AG04450 (cell line): ENCODE measurements at regions not wholly inside any gene's neighbourhood (a gene's known extent, or its start where the extent isn't known, plus 50 kb on each side); places are given as distances from the start of the nearest gene placed in this dataset.
A peak's percentile ranks its signal among the peaks of the same experiment; 100 is the strongest.

Source experiments
- CTCF ChIA-PET: fragments of 300-600, 350-600 bp; formaldehyde crosslinking; extraction: SDS; loops from one replicate; lab custom pipeline; 2022; ENCODE audit warnings: antibody characterized with exemption, inconsistent platforms; lab: Charles Lee
- POLR2A ChIA-PET: fragments of 350-600 bp; formaldehyde crosslinking; extraction: SDS; loops from one replicate; lab custom pipeline; 2021; ENCODE audit warnings: antibody characterized with exemption, inconsistent platforms; lab: Yijun Ruan, JAX
- DNase-seq: peaks from one replicate; pipeline ENCODE4 v3.0.0-alpha.2; 2011; ENCODE audit warnings: low read depth, low spot score
- H3K27ac ChIP-seq: one replicate; pipeline ENCODE4 v1.5.1; 2012; ENCODE audit warnings: low read depth, low read length, control low read depth
- H3K27me3 ChIP-seq: one replicate; pipeline ENCODE4 v1.6.0; 2012; ENCODE audit warnings: low read length; ENCODE audit not compliant: control insufficient read depth, insufficient read depth
- H3K4me3 ChIP-seq: 2 replicates; pipeline ENCODE4 v1.5.1; 2011; ENCODE audit warnings: mild to moderate bottlenecking, low read depth, low read length, control low read depth
- H3K9me3 ChIP-seq: 2 replicates; pipeline ENCODE4 v1.5.1; 2012; ENCODE audit warnings: low read length; ENCODE audit not compliant: control insufficient read depth, insufficient read depth
- TF ChIP-seq, protein P1 (sequence below): IDR thresholded peaks from 2 replicates; pipeline ENCODE4 v1.5.1; 2011; ENCODE audit warnings: low read depth, low read length, control low read depth, inconsistent platforms

DNA sequence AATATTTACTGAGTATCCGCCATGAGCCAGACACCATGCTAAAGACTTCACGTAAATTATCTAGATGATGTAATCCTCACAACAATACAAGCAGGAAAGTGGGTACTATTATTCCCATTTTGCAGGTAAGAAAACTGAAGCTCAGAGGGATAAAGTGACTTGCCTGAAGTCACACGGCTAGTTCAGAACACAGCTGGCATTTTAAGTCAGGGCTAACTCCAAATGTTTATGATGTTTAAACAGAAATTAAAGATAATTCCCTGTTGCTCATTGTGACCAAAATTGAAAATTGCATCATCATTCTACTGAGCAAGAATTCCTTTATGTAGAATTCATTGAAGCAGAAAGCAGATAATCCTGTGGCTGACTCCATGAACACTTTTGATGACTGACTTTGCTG, 71.3 kb upstream of the STXBP5 start:
- H3K27ac ChIP-seq: no peak overlapping the region
- POLR2A ChIA-PET: no interaction called here
- CTCF ChIA-PET: no interaction called here
- no peak for DNase-seq
- H3K4me3 ChIP-seq: no peak overlapping the region
- H3K9me3 ChIP-seq: no peaks in the 10 kb centered on the region
- H3K27me3 ChIP-seq: no peaks in the 10 kb centered on the region
- TF ChIP-seq, protein P1, sequence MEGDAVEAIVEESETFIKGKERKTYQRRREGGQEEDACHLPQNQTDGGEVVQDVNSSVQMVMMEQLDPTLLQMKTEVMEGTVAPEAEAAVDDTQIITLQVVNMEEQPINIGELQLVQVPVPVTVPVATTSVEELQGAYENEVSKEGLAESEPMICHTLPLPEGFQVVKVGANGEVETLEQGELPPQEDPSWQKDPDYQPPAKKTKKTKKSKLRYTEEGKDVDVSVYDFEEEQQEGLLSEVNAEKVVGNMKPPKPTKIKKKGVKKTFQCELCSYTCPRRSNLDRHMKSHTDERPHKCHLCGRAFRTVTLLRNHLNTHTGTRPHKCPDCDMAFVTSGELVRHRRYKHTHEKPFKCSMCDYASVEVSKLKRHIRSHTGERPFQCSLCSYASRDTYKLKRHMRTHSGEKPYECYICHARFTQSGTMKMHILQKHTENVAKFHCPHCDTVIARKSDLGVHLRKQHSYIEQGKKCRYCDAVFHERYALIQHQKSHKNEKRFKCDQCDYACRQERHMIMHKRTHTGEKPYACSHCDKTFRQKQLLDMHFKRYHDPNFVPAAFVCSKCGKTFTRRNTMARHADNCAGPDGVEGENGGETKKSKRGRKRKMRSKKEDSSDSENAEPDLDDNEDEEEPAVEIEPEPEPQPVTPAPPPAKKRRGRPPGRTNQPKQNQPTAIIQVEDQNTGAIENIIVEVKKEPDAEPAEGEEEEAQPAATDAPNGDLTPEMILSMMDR: no peak

DNA sequence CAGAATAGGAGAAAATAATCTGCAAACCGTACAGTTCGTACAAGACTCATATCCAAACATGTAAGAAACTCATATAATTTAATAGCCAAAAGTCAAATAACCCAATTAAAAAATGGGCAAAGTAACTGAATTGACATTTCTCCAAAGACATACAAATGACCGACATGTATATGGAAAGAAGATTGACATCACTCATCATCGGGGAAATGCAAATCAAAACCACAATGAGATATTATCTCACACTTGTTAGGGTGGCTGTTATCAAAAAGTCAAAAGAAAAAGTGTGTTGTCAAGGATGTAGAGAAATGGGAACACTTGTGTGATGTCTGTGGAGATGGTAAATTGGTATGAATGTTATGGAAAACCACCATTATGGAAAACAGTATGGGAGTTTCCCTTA, 70.5 kb upstream of the STXBP5 start:
- ChIA-PET CTCF (no interaction called here), POLR2A (no interaction called here)
- Histone ChIP-seq H3K27ac (no peak overlapping the region), H3K27me3 (no peaks in the 10 kb centered on the region), H3K9me3 (no peaks in the 10 kb centered on the region), H3K4me3 (no peak overlapping the region)
- no peak for DNase-seq
- TF ChIP-seq, protein P1: no peak

DNA sequence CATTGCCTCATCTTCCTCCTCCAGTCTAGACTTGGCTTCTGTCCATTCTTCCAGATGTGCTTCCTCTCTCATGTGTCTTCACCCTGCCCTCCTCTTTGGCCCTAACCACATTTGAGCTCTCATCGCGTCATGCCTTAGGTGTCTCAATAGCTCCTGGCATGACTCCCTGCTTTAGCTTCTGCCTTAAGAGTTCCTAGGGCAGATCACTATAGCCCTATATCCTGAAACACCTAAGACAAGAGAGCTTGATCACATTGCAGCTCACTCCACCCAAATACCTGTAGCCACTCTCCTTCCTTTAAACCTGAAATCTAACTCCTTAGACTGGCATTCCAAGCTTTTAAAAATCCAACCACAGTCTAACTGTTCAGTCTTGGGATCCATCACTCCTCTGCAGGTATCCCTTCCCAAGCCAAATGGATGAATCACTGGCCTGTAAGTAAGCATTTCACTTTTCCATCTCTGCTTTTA, 69.0 kb upstream of the STXBP5 start:
- Histone ChIP-seq H3K27me3 (no peaks in the 10 kb centered on the region), H3K4me3 (no peak overlapping the region), H3K27ac (no peak overlapping the region), H3K9me3 (no peaks in the 10 kb centered on the region)
- TF ChIP-seq, protein P1: no peak
- ChIA-PET POLR2A (interaction anchor here (1.1 to 1.6 kb wide), 2 partner anchors 35 to 67 kb away, joined by 4 to 7 read pairs; no protein-coding TSS in a partner anchor), CTCF (no interaction called here)
- DNase-seq: peak; percentile 91

GRCh38 chr6:147136057-147136456, 68.2 kb upstream of the STXBP5 start:
- CTCF ChIA-PET: no interaction called here
- Histone ChIP-seq H3K4me3 (no peak overlapping the region), H3K27me3 (no peaks in the 10 kb centered on the region), H3K9me3 (no peaks in the 10 kb centered on the region), H3K27ac (no peak overlapping the region)
- POLR2A ChIA-PET: interaction anchor here (0.8 to 1.6 kb wide), 2 partner anchors 34 to 67 kb away, joined by 4 to 7 read pairs; no protein-coding TSS in a partner anchor
- TF ChIP-seq, protein P1: no peak
- no peak for DNase-seq

DNA sequence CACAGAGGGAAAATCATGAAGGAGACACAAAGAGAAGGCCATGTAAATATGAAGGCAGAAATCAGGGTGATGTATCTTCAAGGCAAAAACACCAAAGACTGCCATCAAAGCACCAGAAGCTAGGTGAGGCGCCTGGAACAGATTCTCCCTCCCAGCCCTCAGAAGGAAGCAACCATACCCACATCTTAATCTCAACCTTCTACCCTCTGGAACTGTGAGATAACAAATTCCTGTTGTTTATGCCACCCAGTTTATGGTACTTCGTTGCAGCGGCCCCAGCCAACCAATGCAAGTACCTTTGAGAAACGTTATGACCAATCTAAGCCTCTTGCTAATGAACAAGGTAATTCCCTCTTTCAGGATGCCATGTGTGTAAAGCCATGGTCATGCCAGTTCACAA, 66.2 kb upstream of the STXBP5 start:
- ChIA-PET POLR2A (no interaction called here), CTCF (no interaction called here)
- Histone ChIP-seq H3K4me3 (no peak overlapping the region), H3K27me3 (no peaks in the 10 kb centered on the region), H3K9me3 (no peaks in the 10 kb centered on the region), H3K27ac (no peak overlapping the region)
- no peak for DNase-seq
- TF ChIP-seq, protein P1: no peak
